ENCODE measurements at regions not wholly inside any gene's neighbourhood (a gene's known extent, or its start where the extent isn't known, plus 50 kb on each side); places are given as distances from the start of the nearest gene placed in this dataset.

DNA sequence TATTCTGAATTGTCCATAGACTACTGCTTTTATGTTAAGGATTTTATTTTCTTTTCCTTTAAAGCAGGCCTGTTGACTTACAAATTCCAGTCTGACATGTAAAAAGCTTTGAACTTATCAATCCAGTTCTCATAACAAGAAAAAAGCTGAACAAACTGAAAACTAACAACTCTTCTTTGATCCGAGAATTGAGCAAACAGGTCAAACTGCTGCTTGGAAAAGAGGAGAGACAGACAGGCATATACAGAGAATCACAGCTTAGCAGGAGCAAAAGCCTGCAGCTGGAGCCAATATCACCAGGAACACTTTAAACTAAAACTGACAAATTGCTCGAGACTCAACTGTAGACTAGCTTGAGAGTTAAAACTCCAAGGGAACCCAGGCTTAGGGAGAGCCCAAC lies 85.8 kb downstream of the HINT1 start:
- TF ChIP-seq CTCF (IDR thresholded peaks at IDR 0.05; ENCODE audit: low read depth, low read length), result no peak
- no peak for DNase-seq (ENCODE audit: extremely low read depth, low read depth)

DNA sequence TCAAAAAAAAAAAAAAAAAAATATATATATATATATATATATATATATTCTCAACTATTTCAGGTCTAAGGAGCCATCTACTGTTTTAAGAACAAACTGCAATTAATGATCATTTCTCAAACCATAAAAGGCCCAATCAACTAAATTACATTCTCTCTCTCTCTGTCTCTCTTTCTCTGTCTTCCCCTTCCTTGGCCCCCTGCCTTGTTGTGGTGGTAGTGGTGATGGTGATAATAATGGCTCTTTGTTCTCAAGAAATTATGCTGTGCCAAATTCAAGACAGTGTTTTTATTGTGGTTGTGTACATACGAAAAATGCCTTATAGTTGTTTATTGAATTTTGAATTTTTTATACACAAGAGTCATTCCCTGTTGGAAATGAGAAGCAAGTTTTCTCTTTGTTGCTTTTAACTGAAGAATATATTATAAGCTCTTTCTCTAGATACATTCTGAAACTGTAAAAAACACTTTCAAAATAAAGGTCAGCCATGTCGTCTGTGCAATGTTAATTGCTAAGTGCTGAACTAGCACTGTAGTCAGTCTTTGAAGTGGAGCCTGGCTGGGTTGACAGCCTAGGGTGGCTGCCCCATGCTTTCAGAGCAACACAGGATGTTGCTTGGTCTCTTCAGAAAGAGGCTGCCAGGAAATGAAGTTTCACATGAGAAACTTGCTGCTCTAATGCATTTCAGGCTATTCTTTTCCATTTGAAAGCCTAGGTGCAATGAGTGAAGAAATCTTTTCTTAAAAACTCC lies 96.0 kb downstream of the HINT1 start:
- DNase-seq (ENCODE audit: extremely low read depth, low read depth), result no peak
- TF ChIP-seq CTCF (IDR thresholded peaks at IDR 0.05; ENCODE audit: low read depth, low read length), result no peak; the same call in 1 of the 2 replicates

DNA sequence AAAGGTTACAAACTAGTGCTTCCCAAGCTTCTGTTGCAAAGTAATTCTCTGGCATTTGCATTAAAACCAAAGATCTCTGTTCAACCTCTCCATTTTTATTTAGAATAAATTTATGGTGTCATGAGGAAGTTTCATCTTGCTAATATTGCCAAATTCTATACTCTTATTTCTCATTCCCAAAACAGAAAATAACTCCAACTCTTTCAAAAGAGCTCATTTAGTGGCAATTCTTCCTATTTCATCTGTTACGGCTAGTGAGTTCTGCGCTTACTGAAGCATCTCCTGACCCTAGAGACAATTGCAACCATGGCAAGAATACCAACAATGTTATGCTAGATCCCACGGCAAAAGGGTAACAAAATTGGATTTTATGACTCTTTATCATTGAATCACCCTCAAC lies 97.0 kb downstream of the HINT1 start:
- DNase-seq (ENCODE audit: extremely low read depth, low read depth), result no peak

DNA sequence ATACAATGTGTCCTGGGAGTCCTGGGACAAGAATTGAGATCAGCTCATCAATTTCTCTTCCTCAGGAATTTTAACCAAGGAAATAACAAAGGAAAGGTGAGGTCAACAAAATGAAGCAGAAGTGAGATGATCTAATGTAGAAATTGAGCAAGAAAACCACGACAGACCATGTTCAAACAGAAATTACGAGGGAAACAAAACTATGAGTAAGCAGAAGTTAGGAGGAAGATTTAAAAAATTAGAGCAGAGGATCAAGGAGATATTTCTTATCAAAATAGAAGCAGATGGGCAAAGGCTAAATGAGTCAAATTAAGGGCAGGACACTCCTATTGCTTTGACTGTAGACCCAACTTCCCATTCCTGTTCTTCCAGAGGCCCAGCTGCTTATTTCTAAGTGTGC lies 97.4 kb downstream of the HINT1 start:
- TF ChIP-seq CTCF (IDR thresholded peaks at IDR 0.05; ENCODE audit: low read depth, low read length), result no peak

More for the DNA sequence above, 97.0 kb downstream of the HINT1 start:
- TF ChIP-seq CTCF (IDR thresholded peaks at IDR 0.05; ENCODE audit: low read depth, low read length), result no peak

GRCh38 chr5:131064669-131065371 lies 100.2 kb downstream of the HINT1 start:
- no peak for DNase-seq (ENCODE audit: extremely low read depth, low read depth)
- no peak for TF ChIP-seq CTCF (IDR thresholded peaks at IDR 0.05; ENCODE audit: low read depth, low read length)

More for the DNA sequence above, 97.4 kb downstream of the HINT1 start:
- no peak for DNase-seq (ENCODE audit: extremely low read depth, low read depth)

- DNase-seq (ENCODE audit: extremely low read depth, low read depth), result no peak
- TF ChIP-seq CTCF (IDR thresholded peaks at IDR 0.05; ENCODE audit: low read depth, low read length), result no peak
Measured at GRCh38 chr5:131042021-131042789, 122.9 kb downstream of the HINT1 start.

- TF ChIP-seq CTCF (IDR thresholded peaks at IDR 0.05; ENCODE audit: low read depth, low read length), result no peak
- DNase-seq (ENCODE audit: extremely low read depth, low read depth), result no peak
Measured at GRCh38 chr5:131023498-131023865, 141.6 kb downstream of the HINT1 start.
